Stomach (tissue), 8 donors: ENCODE measurements at regions not wholly inside any gene's neighbourhood (a gene's known extent, or its start where the extent isn't known, plus 50 kb on each side); places are given as distances from the start of the nearest gene placed in this dataset.

Experiments used
- DNase-seq, 2 donors: peaks; one replicate each; pipeline versions ENCODE4 v3.0.0 to v3.0.0-alpha.2; 2013 to 2019
- H3K27ac ChIP-seq, 5 donors: fragments of 200-600 bp in 4 of 5; sonication (generic) in 4 of 5; one replicate each; pipeline ENCODE4 v1.5.1; 2013 to 2019; ENCODE audit warnings: mild to moderate bottlenecking in 1 of 5, moderate library complexity in 1 of 5
- H3K27me3 ChIP-seq, 3 donors: fragments of 200-600 bp; sonication (generic); one replicate each; pipeline ENCODE4 v1.5.1; 2017 to 2019; ENCODE audit warnings: mixed run types in 1 of 3
- H3K36me3 ChIP-seq, 4 donors: fragments of 200-600 bp; sonication (generic); 1 replicate in 3 of 4; 2 replicates in 1 of 4; pipeline ENCODE4 v1.5.1; 2016 to 2019
- H3K4me1 ChIP-seq, 4 donors: fragments of 200-600 bp; sonication (generic); one replicate each; pipeline ENCODE4 v1.5.1; 2016 to 2019
- H3K4me3 ChIP-seq, 4 donors: fragments of 200-600 bp; sonication (generic) in 3 of 4; one replicate each; pipeline ENCODE4 v1.5.1; 2016 to 2019; ENCODE audit warnings: mild to moderate bottlenecking in 1 of 4
- H3K9me3 ChIP-seq, 4 donors: fragments of 200-600 bp; sonication (generic); one replicate each; pipeline ENCODE4 v1.5.1; 2016 to 2019
- CTCF ChIP-seq, 7 experiments: fragments of 450-650 bp in 4 of 7; fragments of 200-600 bp in 3 of 7; sonication (generic) in 3 of 7; IDR thresholded peaks; one replicate each; pipeline ENCODE4 v1.5.1; 2016 to 2019; ENCODE audit warnings: antibody characterized with exemption in 7 of 7, control low read depth in 2 of 7, mild to moderate bottlenecking in 1 of 7
- EP300 ChIP-seq: sonication (generic); formaldehyde crosslinking; IDR thresholded peaks from one replicate; pipeline ENCODE4 v1.6.1; 2017; ENCODE audit warnings: antibody characterized with exemption
- POLR2A ChIP-seq, 4 donors: fragments of 450-650 bp; IDR thresholded peaks; one replicate each; pipeline ENCODE4 v1.6.1; 2016; ENCODE audit warnings: antibody characterized with exemption in 4 of 4, control low read depth in 2 of 4, mild to moderate bottlenecking in 1 of 4, moderate library complexity in 1 of 4
- POLR2AphosphoS5 ChIP-seq, 3 donors: sonication (generic); formaldehyde crosslinking; IDR thresholded peaks; one replicate each; pipeline ENCODE4 v1.6.1; 2016; ENCODE audit warnings: antibody characterized with exemption in 3 of 3
- WGBS, 5 donors: extraction: QIAGEN DNeasy Blood & Tissue Kit in 3 of 5; methylation state at CpG; one replicate each; pipeline versions ENCODE4 v1.1.5 to v1.1.7; 2013 to 2018; 5-methylcytosine and 5-hydroxymethylcytosine counted together
- intact Hi-C: fragments of 100-400 bp; cut with DNase I; formaldehyde crosslinking; loops from one replicate; pipeline ENCODE4 v1.15.1; 2023; ENCODE audit warnings: low total_unique reads
- donor health status: healthy with polysubstance abuse.
- donor health status: Bipolar disorder and iron deficiency.
- donor health status: healthy.

- Histone ChIP-seq H3K4me1 (no peaks in the 10 kb centered on the region), H3K9me3 (no peaks in the 10 kb centered on the region), H3K36me3 (no peaks in the 10 kb centered on the region), H3K27ac (no peak overlapping the region), H3K4me3 (no peak overlapping the region), H3K27me3 (peaks cover 0 to 31% (median 0%) of the 10 kb centered on the region in 3 donors)
- intact Hi-C loops = no loop called here
- 77 to 86% (median 83%) methylated on average over 8 of the region's 8 CpGs for WGBS, 5 donors
- TF ChIP-seq POLR2AphosphoS5 (IDR thresholded peaks at IDR 0.05) (no peak), EP300 (no peak), CTCF (IDR thresholded peaks at IDR 0.05) (no peak), POLR2A (IDR thresholded peaks at IDR 0.05) (no peak)
- DNase-seq = no peak
Observed at GRCh38 chr5:171650597-171650996, 135.0 kb upstream of the SMIM23 start.

- H3K9me3 ChIP-seq = no peaks in the 10 kb centered on the region
- TF ChIP-seq POLR2AphosphoS5 (IDR thresholded peaks at IDR 0.05) (no peak), CTCF (IDR thresholded peaks at IDR 0.05) (no peak), POLR2A (IDR thresholded peaks at IDR 0.05) (no peak), EP300 (no peak)
- H3K36me3 ChIP-seq = no peaks in the 10 kb centered on the region
- no peaks in the 10 kb centered on the region for H3K4me1 ChIP-seq
- no peak for DNase-seq
- H3K27me3 ChIP-seq = peaks cover 0 to 26% (median 0%) of the 10 kb centered on the region in 3 donors
- WGBS, 5 donors = 47 to 64% (median 60%) methylated on average over 3 of the region's 3 CpGs
- intact Hi-C loops = no loop called here
- H3K4me3 ChIP-seq = no peak overlapping the region
- H3K27ac ChIP-seq = no peak overlapping the region
Observed at GRCh38 chr5:171651102-171651501, 134.5 kb upstream of the SMIM23 start.

- TF ChIP-seq POLR2A (IDR thresholded peaks at IDR 0.05) (no peak), CTCF (IDR thresholded peaks at IDR 0.05) (no peak), EP300 (no peak), POLR2AphosphoS5 (IDR thresholded peaks at IDR 0.05) (no peak)
- Histone ChIP-seq H3K9me3 (no peaks in the 10 kb centered on the region), H3K4me3 (no peak overlapping the region), H3K36me3 (no peaks in the 10 kb centered on the region), H3K27ac (no peak overlapping the region), H3K4me1 (no peaks in the 10 kb centered on the region), H3K27me3 (peaks cover 0 to 10% (median 0%) of the 10 kb centered on the region in 3 donors)
- 45 to 93% (median 80%) methylated on average over 4 of the region's 4 CpGs for WGBS, 5 donors
- intact Hi-C loops = no loop called here
- no peak for DNase-seq
Observed at GRCh38 chr5:171654881-171655280, 130.7 kb upstream of the SMIM23 start.

- no peak for DNase-seq
- Histone ChIP-seq H3K27ac (no peak overlapping the region), H3K27me3 (peaks cover 0 to 10% (median 0%) of the 10 kb centered on the region in 3 donors), H3K36me3 (no peaks in the 10 kb centered on the region), H3K9me3 (no peaks in the 10 kb centered on the region), H3K4me1 (peaks cover 0 to 6% (median 0%) of the 10 kb centered on the region in 4 donors), H3K4me3 (no peak overlapping the region)
- 92 to 97% (median 95%) methylated on average over 2 of the region's 2 CpGs for WGBS, 5 donors
- intact Hi-C loops = no loop called here
- no peak for TF ChIP-seq POLR2A (IDR thresholded peaks at IDR 0.05)
- no peak for TF ChIP-seq EP300
- TF ChIP-seq CTCF (IDR thresholded peaks at IDR 0.05) = no peak
- TF ChIP-seq POLR2AphosphoS5 (IDR thresholded peaks at IDR 0.05) = no peak
Observed at GRCh38 chr5:171657473-171657872, 128.1 kb upstream of the SMIM23 start.
